NCI-H1092 (cell line): ENCODE measurements at regions not wholly inside any gene's neighbourhood (a gene's known extent, or its start where the extent isn't known, plus 50 kb on each side); places are given as distances from the start of the nearest gene placed in this dataset.
"Not testable (repeated sequence)": the region's sequence is repeated elsewhere in the genome, so short reads cannot be mapped to it uniquely, and the experiment has no call there.

ENCODE experiments used
- DNase-seq: peaks from one replicate; lab custom pipeline; 2025; lab: John Stamatoyannopoulos, UW

- DNase-seq = no peak
These were observed 336.6 kb downstream of the HGF start for GRCh38 chr7:81433206-81433605.

DNA sequence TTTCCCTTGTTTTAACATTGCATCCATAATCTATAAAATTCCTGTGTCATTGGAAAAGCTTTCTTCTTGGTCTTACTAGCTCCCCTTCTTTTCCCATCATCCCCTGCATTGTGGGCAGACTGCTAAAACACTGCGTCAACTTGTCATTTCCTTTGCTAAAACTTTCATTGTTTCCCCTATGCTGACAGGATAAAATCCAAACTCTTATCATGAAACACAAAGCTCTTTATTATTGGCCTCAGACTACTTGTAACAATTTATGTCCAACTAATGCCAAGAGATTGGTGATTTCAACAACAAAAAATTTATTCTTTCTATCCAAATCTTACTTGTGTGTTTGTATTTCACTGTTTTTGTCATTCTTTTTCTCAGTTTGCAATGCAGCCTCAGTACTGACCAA, 339.1 kb downstream of the HGF start:
- DNase-seq = no peak

DNA sequence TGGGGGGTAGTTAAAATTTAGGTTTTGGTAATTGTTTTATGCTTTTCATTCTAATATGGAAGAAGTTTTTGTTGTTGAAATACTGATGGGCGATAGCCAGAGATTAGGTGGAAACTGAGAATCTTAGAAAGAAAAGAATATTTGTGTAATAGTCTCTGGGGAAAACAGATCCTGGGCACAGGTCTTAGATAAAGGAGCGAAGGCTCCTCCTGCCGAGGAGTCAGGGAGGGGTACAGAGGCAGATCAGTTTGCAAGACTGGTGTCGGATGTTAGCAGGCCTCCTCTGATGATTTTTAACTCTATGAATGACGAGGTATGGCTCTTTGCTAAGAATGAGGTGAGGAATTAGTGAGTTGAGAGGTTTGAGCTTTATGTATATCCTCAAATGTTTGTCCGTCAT, 339.7 kb downstream of the HGF start:
- no peak for DNase-seq

- no peak for DNase-seq
These were observed 342.4 kb downstream of the HGF start for GRCh38 chr7:81427461-81427860.

GRCh38 chr7:81420526-81421226, 349.2 kb downstream of the HGF start:
- DNase-seq = no peak

DNA sequence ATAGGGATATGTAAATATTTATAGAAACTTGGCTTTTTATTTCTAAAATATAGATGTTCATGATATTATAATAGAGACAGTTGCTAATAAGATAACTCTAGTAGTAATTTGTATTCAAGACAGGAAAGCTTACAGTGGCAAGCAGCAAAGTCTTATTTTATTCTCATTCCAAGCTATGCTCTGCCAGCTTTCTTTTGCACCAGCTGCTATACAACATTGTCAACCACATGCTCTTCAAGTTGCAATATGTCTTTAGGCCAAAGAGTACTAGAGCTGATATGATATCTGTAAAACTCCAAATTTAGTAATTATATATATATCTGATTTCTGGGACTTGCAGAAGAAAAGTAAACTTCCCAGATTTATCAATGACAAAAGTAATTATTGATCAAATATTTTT, 350.1 kb downstream of the HGF start:
- no peak for DNase-seq

DNA sequence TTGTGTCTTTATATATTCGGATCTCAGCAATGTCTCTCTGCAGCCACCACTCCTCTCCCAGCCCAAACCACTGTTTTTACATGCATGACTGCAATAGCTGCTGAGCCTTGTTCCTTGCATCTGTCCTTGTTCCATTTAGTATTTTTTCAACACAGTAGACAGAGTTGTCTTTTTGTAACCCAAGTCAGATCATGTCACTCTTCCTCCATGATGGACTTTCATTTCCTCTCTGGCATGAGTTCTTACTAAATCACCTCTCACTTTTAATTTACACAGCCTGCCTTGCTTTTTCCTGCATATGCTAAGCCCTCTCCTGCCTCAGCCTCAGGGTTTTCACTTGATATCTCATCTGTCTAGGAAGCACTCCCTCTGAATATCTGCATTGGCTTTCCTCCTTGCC, 353.2 kb downstream of the HGF start:
- DNase-seq = no peak

GRCh38 chr7:81415181-81415580, 354.7 kb downstream of the HGF start:
- DNase-seq = no peak

DNA sequence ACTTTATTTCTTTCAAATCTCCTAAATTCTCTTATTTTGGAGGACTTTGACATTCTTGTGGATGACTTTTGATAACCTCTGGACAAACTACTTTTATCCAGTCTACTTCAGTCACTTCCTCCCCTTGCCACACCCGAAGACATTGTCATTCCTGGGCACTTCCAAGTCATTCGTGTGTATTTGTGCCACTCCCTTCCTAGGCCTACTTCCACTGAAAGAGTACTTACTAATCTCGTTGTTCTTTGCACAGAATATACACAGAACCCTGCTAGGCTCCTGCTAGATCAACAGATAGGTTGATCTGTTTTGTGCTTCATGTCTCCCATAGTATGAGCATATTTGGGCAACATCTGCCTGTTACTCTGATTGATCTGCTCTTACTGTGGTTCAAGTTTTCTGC, 355.4 kb downstream of the HGF start:
- DNase-seq = no peak

DNA sequence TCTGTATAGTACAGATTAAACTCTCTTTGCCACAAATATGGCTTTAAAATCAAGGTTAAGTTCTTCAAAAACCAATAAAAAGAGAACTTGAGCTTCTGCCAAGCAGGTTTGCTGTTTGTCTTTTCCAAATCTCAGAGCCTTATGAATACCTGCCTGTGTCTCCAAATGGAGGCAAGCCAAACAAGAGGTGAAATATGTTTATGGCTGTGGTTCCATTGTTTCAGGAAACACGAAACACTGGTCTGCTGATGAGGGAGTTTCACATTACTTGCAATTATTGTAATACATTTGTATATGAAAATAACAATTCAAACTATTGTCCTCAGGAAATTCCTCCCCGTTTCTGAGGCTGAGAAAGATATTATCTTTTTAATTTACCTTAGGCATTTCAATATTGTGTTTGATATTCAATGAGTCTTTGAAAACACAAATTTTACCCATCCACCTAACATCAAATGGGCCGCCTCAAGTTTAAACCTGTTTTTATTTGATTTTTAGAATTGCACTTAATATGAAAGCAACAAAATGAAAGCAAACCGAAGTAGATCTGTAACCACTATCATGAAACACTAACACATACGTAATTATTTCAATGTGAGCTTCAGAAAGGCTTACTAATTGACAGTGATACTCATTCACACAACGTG, 359.3 kb downstream of the HGF start:
- no peak for DNase-seq

DNA sequence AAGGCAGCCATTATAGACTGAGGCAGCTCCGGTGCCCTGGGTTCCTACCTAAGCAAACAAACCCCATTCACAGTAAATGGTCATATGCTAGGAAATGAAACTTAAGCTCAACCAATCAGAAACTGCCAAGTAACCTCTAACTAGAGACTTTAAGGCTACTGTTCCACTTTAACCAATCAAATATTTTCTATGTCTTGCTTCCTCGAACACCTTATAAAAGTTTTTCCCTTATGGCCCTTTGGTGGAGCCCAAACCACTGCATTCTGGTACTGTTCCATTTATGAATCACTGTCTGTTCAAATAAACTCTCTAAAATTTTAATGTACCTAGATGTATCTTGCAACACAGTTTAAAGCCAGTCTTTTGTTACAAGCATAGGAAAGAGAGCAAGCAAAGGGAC, 361.1 kb downstream of the HGF start:
- DNase-seq = no peak

- no peak for DNase-seq
These were observed 362.8 kb downstream of the HGF start for GRCh38 chr7:81407094-81407493.

DNA sequence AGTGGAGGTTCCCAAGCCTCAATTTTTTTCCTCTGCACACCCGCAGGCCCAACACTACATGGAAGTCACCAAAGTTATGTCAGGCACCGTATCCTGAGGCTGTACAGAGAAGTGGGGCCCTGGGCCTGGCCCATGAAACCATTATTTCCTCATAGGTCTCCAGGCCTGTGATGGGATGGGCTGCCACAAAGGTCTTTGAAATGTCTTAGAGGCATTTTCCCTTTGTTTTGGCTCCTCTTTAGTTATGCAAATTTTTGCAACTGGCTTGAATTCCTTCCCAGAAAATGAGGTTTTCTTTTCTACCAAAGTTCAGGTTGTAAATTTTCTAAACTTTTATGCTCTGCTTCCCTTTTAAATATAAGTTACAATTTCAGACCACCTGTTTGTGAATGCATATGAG, 365.2 kb downstream of the HGF start:
- DNase-seq = no peak

DNA sequence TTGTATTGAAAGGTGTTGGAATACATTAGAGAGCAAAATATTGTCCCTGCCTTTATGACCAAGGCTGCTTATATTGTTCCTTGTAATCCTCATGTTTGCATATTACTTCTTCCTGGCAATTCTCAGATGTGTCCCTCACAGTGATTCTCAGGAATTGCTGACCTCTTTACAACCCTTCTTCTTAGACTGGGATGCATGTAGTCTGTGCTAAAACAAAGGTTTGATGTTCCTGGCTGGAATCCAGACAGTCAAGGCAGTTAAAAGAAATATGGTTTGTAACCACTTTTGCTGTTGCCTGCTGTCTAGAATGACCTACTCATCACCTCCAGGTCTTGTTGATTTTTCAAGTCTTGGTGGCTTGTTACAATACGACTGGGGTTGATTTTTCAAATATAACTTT, 367.6 kb downstream of the HGF start:
- DNase-seq = no peak

DNA sequence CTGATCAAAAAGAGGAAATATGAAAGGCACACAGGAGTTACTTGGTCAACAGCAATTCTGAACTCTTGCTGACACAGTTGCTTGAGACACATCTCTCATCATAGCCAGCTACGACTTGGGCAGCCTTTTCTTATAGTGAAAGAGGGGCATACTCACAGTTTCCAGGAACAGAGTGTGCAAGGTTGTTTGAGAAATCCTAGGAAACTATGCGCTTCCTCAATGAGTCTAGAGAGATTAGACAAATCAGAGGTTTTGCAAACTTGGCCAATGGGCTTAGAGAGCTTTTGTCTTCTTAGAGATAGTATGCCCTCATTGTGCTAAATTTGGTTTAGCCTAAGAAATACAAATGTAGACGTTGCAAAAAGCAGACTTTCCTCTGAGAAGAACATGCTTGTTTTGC, 370.4 kb downstream of the HGF start:
- no peak for DNase-seq

DNA sequence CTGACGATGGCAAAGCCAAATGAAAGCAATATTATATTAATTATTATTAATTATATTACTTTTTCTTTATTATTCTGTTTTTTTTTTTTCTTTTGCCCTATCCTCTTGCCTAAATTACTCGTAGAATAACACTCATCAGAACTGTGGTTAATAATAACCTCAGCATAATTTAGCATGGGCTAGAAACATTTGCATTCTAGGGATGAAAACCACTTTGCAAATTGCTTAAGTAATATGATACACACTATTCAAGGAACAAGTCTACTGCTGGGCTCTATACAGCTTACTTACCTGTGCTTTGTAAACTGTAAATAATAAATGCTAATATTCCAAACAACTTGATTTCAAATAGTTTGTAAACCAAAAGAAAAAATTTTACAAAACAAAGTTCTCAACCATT, 375.8 kb downstream of the HGF start:
- DNase-seq = no peak

GRCh38 chr7:81393018-81393417, 376.8 kb downstream of the HGF start:
- no peak for DNase-seq

DNA sequence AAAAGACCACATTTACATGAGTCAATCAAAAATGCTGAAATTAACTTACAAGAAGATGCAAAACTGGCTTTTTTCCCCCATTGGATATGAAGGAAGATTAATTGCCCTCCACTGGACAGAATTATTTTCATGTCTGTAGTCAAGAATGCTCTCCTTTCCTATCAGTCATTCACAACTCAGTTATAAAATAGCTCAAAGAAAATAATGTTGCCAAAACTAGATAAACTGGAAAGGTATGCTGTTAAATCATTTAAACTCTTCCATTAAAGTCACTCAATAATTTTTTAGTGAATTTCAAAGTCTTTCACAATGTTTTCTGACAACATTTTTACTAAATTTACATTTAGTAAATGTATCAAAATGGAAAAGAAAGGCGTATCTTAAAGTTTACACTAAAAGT, 384.5 kb downstream of the HGF start:
- DNase-seq = no peak

DNA sequence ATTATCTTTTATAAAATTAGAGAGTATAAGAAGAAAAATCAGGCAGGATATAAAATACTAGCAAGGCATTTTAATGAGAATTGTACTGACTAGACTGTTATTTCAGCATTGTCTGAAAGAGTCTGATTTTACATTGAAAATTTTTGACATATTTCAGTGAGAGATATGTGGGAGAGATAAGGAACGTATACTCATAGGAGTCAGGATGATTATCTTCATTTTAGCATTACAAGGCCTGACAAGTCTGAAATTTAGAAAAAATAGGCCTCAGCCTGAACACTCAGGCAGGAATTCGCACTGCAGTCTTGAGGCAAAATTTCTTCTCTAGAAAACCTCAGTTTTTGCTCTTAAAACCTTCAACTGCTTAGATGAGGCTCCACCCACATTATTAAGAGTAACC, 386.0 kb downstream of the HGF start:
- DNase-seq = no peak

DNA sequence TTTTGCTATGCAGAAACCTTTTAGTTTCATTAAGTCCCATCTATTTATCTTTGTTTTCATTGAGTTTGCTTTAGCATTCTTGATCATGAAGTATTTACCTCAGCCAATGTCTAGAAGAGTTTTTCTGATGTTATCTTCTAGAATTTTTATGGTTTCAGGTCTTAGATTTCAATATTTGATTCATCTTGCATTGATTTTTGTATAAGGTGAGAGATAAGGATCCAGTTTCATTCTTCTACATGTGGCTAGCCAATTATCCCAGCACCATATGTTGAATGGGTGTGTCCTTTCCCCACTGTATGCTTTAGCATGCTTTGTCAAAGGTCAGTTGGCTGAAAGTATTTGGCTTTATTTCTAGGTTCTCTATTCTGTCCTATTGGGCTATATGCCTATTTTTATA, 395.2 kb downstream of the HGF start:
- DNase-seq = not testable (repeated sequence)

- no peak for DNase-seq
These were observed 399.0 kb downstream of the HGF start for GRCh38 chr7:81370822-81371221.

DNA sequence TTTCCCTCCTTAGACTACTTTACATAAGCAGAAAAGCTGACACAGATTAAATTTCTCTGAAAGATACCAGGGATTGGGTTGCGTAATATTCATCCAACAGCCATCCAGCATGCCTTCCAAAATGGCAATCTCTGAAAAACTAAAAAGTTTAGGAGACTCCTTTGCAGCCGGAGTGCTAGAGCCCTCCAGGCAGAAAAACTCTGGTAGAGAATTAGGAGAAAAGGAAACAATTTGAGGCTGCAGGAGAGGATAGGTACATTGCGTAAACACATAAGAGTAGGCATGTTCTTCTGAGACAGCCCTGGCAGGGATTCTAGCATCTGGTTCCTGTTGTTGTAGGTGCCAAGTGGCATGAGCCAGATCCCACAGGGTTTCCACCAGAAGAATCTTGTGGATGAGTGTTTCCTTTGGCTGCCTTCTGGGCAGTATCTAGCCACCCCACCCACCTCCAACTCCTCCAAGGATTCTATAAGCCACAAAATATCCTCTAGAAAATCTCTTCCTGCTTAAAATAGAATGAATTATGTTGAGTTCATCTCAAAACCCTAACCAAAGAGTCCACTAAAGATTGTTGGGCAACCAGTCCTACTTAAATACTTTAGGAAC, 402.4 kb downstream of the HGF start:
- DNase-seq = no peak

DNA sequence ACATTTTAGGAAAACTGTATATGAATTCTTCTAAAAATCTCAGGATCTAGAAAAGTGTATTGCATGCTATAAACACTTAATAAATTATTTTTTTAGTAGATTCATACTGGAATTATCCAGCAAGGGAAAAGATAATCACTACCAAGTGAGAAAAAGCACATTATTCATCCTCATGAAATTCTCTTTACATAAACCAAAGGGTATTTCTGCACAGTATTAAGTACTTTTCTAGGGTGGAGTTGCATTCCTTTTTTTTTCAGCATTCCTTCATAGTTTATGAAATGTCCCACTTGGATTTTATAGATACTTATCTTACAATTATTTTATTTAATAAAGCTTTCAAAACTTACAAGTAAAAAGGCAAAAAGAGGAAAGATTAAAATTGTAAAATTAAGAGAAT, 403.3 kb downstream of the HGF start:
- no peak for DNase-seq
